ENCODE measurements at regions not wholly inside any gene's neighbourhood (a gene's known extent, or its start where the extent isn't known, plus 50 kb on each side); places are given as distances from the start of the nearest gene placed in this dataset.

GRCh38 chr2:118670276-118670675 lies 177.2 kb downstream of the EN1 start:
- Histone ChIP-seq H3K27ac (no peak overlapping the region), H3K36me3 (no peaks in the 10 kb centered on the region), H3K4me1 (peaks cover 0 to 3% of the 10 kb centered on the region in 2 donors), H3K4me3 (no peak overlapping the region), H3K27me3 (no peaks in the 10 kb centered on the region), H3K9me3 (no peaks in the 10 kb centered on the region)
- in situ Hi-C loops (cut with MboI; ENCODE audit: low sequenced_read_pairs in 4 of 4) (no loop called here), intact Hi-C loops (cut with DNase I; ENCODE audit: low total_unique reads) (no loop called here)
- ATAC-seq: no peak
- no peak for DNase-seq
- TF ChIP-seq POLR2A (IDR thresholded peaks at IDR 0.05) (no peak), CTCF (IDR thresholded peaks at IDR 0.05 in 4 of 5, conservative IDR thresholded peaks at IDR 0.05 in 1 of 5) (no peak)

- TF ChIP-seq CTCF (IDR thresholded peaks at IDR 0.05 in 4 of 5, conservative IDR thresholded peaks at IDR 0.05 in 1 of 5) (no peak), POLR2A (IDR thresholded peaks at IDR 0.05) (no peak)
- in situ Hi-C loops (cut with MboI; ENCODE audit: low sequenced_read_pairs in 4 of 4) (no loop called here), intact Hi-C loops (cut with DNase I; ENCODE audit: low total_unique reads) (no loop called here)
- Histone ChIP-seq H3K27ac (no peak overlapping the region), H3K27me3 (no peaks in the 10 kb centered on the region), H3K36me3 (no peaks in the 10 kb centered on the region), H3K9me3 (no peaks in the 10 kb centered on the region), H3K4me3 (no peak overlapping the region), H3K4me1 (peaks cover 0 to 3% of the 10 kb centered on the region in 2 donors)
- no peak for DNase-seq
- no peak for ATAC-seq
These were observed 177.8 kb downstream of the EN1 start for GRCh38 chr2:118669654-118670053.

GRCh38 chr2:118668431-118669424 lies 178.7 kb downstream of the EN1 start:
- Histone ChIP-seq H3K27me3 (no peaks in the 10 kb centered on the region), H3K9me3 (no peaks in the 10 kb centered on the region), H3K4me3 (no peak overlapping the region), H3K27ac (no peak overlapping the region), H3K36me3 (no peaks in the 10 kb centered on the region), H3K4me1 (peaks cover 0 to 3% of the 10 kb centered on the region in 2 donors)
- DNase-seq: no peak
- in situ Hi-C loops (cut with MboI; ENCODE audit: low sequenced_read_pairs in 4 of 4): no loop called here
- intact Hi-C loops (cut with DNase I; ENCODE audit: low total_unique reads): no loop called here
- TF ChIP-seq CTCF (IDR thresholded peaks at IDR 0.05 in 4 of 5, conservative IDR thresholded peaks at IDR 0.05 in 1 of 5) (no peak), POLR2A (IDR thresholded peaks at IDR 0.05) (no peak)
- no peak for ATAC-seq

- in situ Hi-C loops (cut with MboI; ENCODE audit: low sequenced_read_pairs in 4 of 4): no loop called here
- no peak for ATAC-seq
These were observed 179.5 kb downstream of the EN1 start for GRCh38 chr2:118667964-118668363.

More at GRCh38 chr2:118667964-118668363, 179.5 kb downstream of the EN1 start:
- H3K9me3 ChIP-seq: no peaks in the 10 kb centered on the region
- no peaks in the 10 kb centered on the region for H3K36me3 ChIP-seq
- H3K4me1 ChIP-seq: peaks cover 0 to 3% of the 10 kb centered on the region in 2 donors
- TF ChIP-seq CTCF (IDR thresholded peaks at IDR 0.05 in 4 of 5, conservative IDR thresholded peaks at IDR 0.05 in 1 of 5) (no peak), POLR2A (IDR thresholded peaks at IDR 0.05) (no peak)
- H3K27ac ChIP-seq: no peak overlapping the region
- no peak overlapping the region for H3K4me3 ChIP-seq
- intact Hi-C loops (cut with DNase I; ENCODE audit: low total_unique reads): no loop called here
- no peaks in the 10 kb centered on the region for H3K27me3 ChIP-seq
- DNase-seq: no peak
